ENCODE measurements at regions not wholly inside any gene's neighbourhood (a gene's known extent, or its start where the extent isn't known, plus 50 kb on each side); places are given as distances from the start of the nearest gene placed in this dataset.

DNA sequence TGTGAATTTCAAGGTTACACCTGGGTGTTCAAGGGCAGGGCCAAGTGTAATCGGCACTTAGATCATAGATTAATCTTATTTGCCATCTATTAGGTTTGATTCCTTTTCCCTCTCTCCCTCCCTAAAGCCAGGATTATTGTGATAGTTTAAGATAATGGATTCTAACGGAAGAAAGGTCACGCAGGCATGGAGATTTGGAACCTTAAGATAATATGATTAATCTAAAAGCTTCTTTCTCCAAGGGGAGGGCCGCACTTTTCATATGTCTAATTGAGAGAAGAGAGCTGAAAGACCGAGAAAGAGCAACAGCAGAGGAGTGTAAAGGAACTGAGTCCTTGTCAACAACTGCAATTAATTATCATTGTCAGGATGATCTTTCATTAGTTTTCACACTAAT is 858.8 kb upstream of the NR2F2 start:
- TF ChIP-seq CTCF (IDR thresholded peaks at IDR 0.05; ENCODE audit: low read length) (no peak), EZH2 (IDR thresholded peaks at IDR 0.05; ENCODE audit: borderline replicate concordance, low read length) (no peak)
